ENCODE measurements at regions not wholly inside any gene's neighbourhood (a gene's known extent, or its start where the extent isn't known, plus 50 kb on each side); places are given as distances from the start of the nearest gene placed in this dataset.

GRCh38 chr21:31394309-31394708 is 50.2 kb upstream of the TIAM1 start:
- Histone ChIP-seq H2BK15ac (ENCODE audit: low read length) (no peak overlapping the region), H2AFZ (ENCODE audit: low read length) (no peak overlapping the region), H4K5ac (ENCODE audit: insufficient read length, low read depth, low read length) (no peak overlapping the region), H3K9ac (replicated peaks in 1 of 4; ENCODE audit: extremely low read depth in 1 of 4, low read depth in 3 of 4, low read length in 3 of 4) (no peak overlapping the region), H2BK12ac (ENCODE audit: low read depth, low read length) (no peak overlapping the region), H4K91ac (replicated peaks; ENCODE audit: insufficient read length, low read length) (no peak overlapping the region), H4K8ac (ENCODE audit: extremely low read depth, insufficient read depth, low read length) (no peak overlapping the region), H2AK5ac (ENCODE audit: low read depth, low read length) (no peak overlapping the region), H3K4me1 (replicated peaks in 1 of 4; ENCODE audit: control insufficient read depth in 3 of 4, insufficient read depth in 4 of 4, low read length in 3 of 4) (peaks cover 0 to 5% (median 1%) of the 10 kb centered on the region in 4 experiments; a peak in 2 of 7 replicates), H2BK5ac (ENCODE audit: low read depth, low read length) (no peak overlapping the region), H3K23me2 (ENCODE audit: low read depth, low read length) (no peaks in the 10 kb centered on the region; the same call in 1 of the 2 replicates), H3K18ac (ENCODE audit: extremely low read depth, low read length) (no peak overlapping the region), H3K79me1 (ENCODE audit: low read depth, low read length) (no peaks in the 10 kb centered on the region; the same call in 1 of the 2 replicates), H3K4ac (replicated peaks; ENCODE audit: insufficient read length, low read depth, low read length) (no peak overlapping the region), H3K23ac (ENCODE audit: insufficient read length) (no peak overlapping the region), H3K36me3 (ENCODE audit: control insufficient read depth in 2 of 4, insufficient read depth in 4 of 4, low read length in 3 of 4) (no peaks in the 10 kb centered on the region), H3K56ac (replicated peaks; ENCODE audit: insufficient read length, low read depth, low read length) (no peak overlapping the region), H3K14ac (ENCODE audit: insufficient read length) (no peak overlapping the region), H2BK120ac (replicated peaks; ENCODE audit: low read depth, low read length) (no peak overlapping the region), H3K27ac (ENCODE audit: low read depth, low read length) (no peak overlapping the region), H3K9me3 (ENCODE audit: insufficient read depth in 2 of 2, low read depth in 1 of 2, low read length in 1 of 2) (no peaks in the 10 kb centered on the region), H3K4me2 (ENCODE audit: insufficient read depth in 1 of 2, low read depth in 2 of 2, low read length in 2 of 2) (no peak overlapping the region), H2BK20ac (ENCODE audit: low read length) (no peak overlapping the region), H3K79me2 (ENCODE audit: control insufficient read depth in 1 of 2, insufficient read depth in 2 of 2, low read length in 2 of 2) (no peaks in the 10 kb centered on the region), H3K27me3 (replicated peaks in 1 of 4; ENCODE audit: control insufficient read depth in 3 of 4, extremely low read depth in 1 of 4, insufficient read depth in 3 of 4, low read length in 3 of 4) (no peaks in the 10 kb centered on the region), H4K20me1 (replicated peaks in 1 of 2; ENCODE audit: control insufficient read depth in 1 of 2, insufficient read depth in 2 of 2, low read length in 2 of 2) (peaks cover 0 to 2% of the 10 kb centered on the region in 2 experiments), H3K4me3 (ENCODE audit: extremely low read depth in 1 of 4, insufficient read depth in 2 of 4, low read depth in 3 of 4, low read length in 4 of 4) (no peak overlapping the region)
- WGBS, 2 experiments (ENCODE audit: extremely low coverage in 1 of 2, insufficient coverage in 1 of 2, insufficient read length in 1 of 2, insufficient replicate concordance in 2 of 2, low coverage in 1 of 2, low lambda C conversion rate in 2 of 2, missing lambda C conversion rate in 1 of 2), result 84% methylated on average over 4 of the region's 5 CpGs; no CpG with 5 or more reads in 1 of the 2 experiments
- CTCF ChIA-PET (ENCODE audit: partially characterized antibody), result no interaction called here
- POLR2A ChIA-PET (ENCODE audit: partially characterized antibody), result no interaction called here
- no peak for DNase-seq (ENCODE audit: low read depth in 1 of 2, low spot score in 2 of 2)
- no peak for FAIRE-seq
- TF ChIP-seq SP2 (IDR thresholded peaks at IDR 0.05; ENCODE audit: low read length) (no peak), USF2 (IDR thresholded peaks at IDR 0.05; ENCODE audit: low read length) (no peak), CBX8 (IDR thresholded peaks at IDR 0.05; ENCODE audit: borderline replicate concordance, low read depth, low read length) (no peak), SIRT6 (IDR thresholded peaks at IDR 0.05; ENCODE audit: low read length) (no peak), SRF (IDR thresholded peaks at IDR 0.05; ENCODE audit: low read depth, low read length) (no peak)
- TF ChIP-seq, protein P1, sequence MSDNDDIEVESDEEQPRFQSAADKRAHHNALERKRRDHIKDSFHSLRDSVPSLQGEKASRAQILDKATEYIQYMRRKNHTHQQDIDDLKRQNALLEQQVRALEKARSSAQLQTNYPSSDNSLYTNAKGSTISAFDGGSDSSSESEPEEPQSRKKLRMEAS (IDR thresholded peaks at IDR 0.05), result no peak
